ENCODE measurements at regions not wholly inside any gene's neighbourhood (a gene's known extent, or its start where the extent isn't known, plus 50 kb on each side); places are given as distances from the start of the nearest gene placed in this dataset.

GRCh38 chr20:60263725-60264709 lies 305.8 kb downstream of the CDH26 start:
- Histone ChIP-seq H3K4me3 (ENCODE audit: low read depth, low read length) (no peak overlapping the region), H3K36me3 (replicated peaks) (no peaks in the 10 kb centered on the region), H3K27ac (no peak overlapping the region), H3K27me3 (replicated peaks) (no peaks in the 10 kb centered on the region)
- in situ Hi-C loops (cut with HindIII; ENCODE audit: low pct_ligation_motif_present, low sequenced_read_pairs) = no loop called here
- no peak for TF ChIP-seq CTCF (IDR thresholded peaks at IDR 0.05; ENCODE audit: low read depth, low read length, missing control alignments)
- DNase-seq = no peak

DNA sequence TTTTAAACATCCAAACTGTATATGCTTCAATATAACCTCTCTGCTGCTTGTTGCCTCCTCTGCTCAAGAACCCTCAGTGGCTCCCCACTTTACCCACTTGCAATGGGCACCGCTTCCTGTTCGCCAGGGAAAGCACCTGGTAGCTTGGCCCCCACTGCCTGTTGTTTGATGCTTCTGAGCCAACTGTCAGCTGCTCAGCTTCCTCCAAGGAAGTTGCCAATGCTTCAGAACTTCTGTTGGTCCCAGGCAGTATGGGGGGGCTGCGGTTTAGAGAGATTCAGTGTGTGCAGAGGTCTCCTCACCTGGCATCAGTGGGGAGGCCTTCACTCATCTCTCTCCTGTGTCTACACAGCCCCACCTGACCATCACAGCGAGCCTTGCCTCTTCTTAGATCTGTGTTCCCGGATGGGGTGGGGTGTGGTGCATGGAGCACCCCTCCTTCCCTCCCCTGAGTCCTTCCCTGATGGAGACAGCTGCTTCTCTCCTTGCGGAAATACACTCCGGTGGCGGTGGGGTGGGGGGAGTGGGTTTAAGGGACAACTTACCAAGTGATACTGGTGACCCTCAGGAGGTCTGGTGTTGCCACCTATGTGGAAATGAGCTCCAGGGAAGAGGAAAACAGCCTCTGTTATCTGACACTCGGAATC lies 308.1 kb downstream of the CDH26 start:
- DNase-seq = no peak
- Histone ChIP-seq H3K27me3 (replicated peaks) (no peaks in the 10 kb centered on the region), H3K27ac (no peak overlapping the region), H3K4me3 (ENCODE audit: low read depth, low read length) (no peak overlapping the region), H3K36me3 (replicated peaks) (no peaks in the 10 kb centered on the region)
- in situ Hi-C loops (cut with HindIII; ENCODE audit: low pct_ligation_motif_present, low sequenced_read_pairs) = no loop called here
- TF ChIP-seq CTCF (IDR thresholded peaks at IDR 0.05; ENCODE audit: low read depth, low read length, missing control alignments) = no peak

DNA sequence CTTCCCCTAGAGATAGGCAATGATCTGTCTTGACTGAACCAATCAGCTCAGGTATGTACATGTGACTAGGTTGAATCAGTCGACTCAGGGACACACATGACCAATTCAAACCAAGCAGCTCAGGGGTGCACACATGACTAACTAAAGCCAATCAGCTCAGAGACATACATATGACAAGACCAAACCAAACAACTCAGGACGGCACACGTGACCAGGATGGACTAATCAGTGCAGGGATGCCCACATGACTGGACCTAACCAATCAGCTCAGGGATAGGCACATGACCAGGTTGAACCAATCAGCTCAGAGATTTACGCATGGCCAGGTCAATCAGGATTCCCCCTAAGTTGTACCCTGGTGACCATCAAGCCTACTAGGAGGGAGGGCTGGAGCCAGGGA lies 310.3 kb downstream of the CDH26 start:
- no peaks in the 10 kb centered on the region for H3K36me3 ChIP-seq (replicated peaks)
- no peaks in the 10 kb centered on the region for H3K27me3 ChIP-seq (replicated peaks)
- no peak for DNase-seq
- no peak overlapping the region for H3K27ac ChIP-seq
- in situ Hi-C loops (cut with HindIII; ENCODE audit: low pct_ligation_motif_present, low sequenced_read_pairs) = no loop called here
- H3K4me3 ChIP-seq (ENCODE audit: low read depth, low read length) = no peak overlapping the region
- no peak for TF ChIP-seq CTCF (IDR thresholded peaks at IDR 0.05; ENCODE audit: low read depth, low read length, missing control alignments)

DNA sequence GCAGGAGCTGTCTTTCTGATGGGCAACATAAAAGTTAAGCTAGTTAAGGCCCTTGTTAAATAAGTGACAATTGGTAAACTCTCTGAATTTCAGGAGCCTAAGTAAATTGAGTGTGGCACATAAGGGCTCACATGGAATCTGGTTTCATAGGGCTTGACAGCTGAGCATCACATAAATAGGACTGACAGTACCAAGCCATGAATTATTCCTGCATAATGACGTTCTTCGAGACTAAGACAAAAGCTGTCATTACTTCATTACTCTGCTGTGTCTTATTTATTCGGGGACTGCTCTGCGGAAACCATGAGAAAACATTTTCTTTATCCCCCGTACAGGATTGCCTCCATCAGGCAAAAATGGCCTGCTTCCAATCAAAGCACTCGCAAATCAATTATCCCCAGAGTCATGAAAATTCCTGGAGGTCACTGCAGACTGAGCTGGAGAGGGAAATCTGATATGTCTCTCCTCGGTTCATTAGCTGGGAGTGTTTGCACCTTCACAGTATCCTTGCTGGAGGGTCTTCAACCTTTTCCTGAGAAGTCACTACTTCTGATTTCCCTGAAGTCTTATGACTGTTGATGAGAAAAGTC lies 311.4 kb downstream of the CDH26 start:
- no peak for DNase-seq
- Histone ChIP-seq H3K36me3 (replicated peaks) (no peaks in the 10 kb centered on the region), H3K27me3 (replicated peaks) (no peaks in the 10 kb centered on the region), H3K4me3 (ENCODE audit: low read depth, low read length) (no peak overlapping the region), H3K27ac (no peak overlapping the region)
- in situ Hi-C loops (cut with HindIII; ENCODE audit: low pct_ligation_motif_present, low sequenced_read_pairs) = no loop called here
- no peak for TF ChIP-seq CTCF (IDR thresholded peaks at IDR 0.05; ENCODE audit: low read depth, low read length, missing control alignments)

GRCh38 chr20:60270341-60270740 lies 312.1 kb downstream of the CDH26 start:
- H3K27ac ChIP-seq = no peak overlapping the region
- in situ Hi-C loops (cut with HindIII; ENCODE audit: low pct_ligation_motif_present, low sequenced_read_pairs) = no loop called here
- no peak overlapping the region for H3K4me3 ChIP-seq (ENCODE audit: low read depth, low read length)
- DNase-seq = no peak
- TF ChIP-seq CTCF (IDR thresholded peaks at IDR 0.05; ENCODE audit: low read depth, low read length, missing control alignments) = no peak
- H3K27me3 ChIP-seq (replicated peaks) = no peaks in the 10 kb centered on the region
- H3K36me3 ChIP-seq (replicated peaks) = no peaks in the 10 kb centered on the region
